DND-41 (cell line): ENCODE measurements at regions not wholly inside any gene's neighbourhood (a gene's known extent, or its start where the extent isn't known, plus 50 kb on each side); places are given as distances from the start of the nearest gene placed in this dataset.
"Not testable (repeated sequence)": the region's sequence is repeated elsewhere in the genome, so short reads cannot be mapped to it uniquely, and the experiment has no call there.

Source experiments
- CTCF ChIP-seq: IDR thresholded peaks from 2 replicates; pipeline ENCODE4 v1.5.1; 2012; ENCODE audit warnings: borderline replicate concordance, low read length, moderate library complexity, mild to moderate bottlenecking; ENCODE audit not compliant: poor library complexity, severe bottlenecking; ENCODE audit errors: extremely low read depth
- EZH2 ChIP-seq: IDR thresholded peaks from 3 replicates; pipeline ENCODE4 v1.6.1; 2012; ENCODE audit warnings: borderline replicate concordance, low read depth, mild to moderate bottlenecking, moderate library complexity, low read length, inconsistent platforms; ENCODE audit not compliant: severe bottlenecking

- TF ChIP-seq CTCF, EZH2: not testable (repeated sequence)
These were observed 53.1 kb upstream of the CSPG4 start for GRCh38 chr15:75765551-75766305.
